K562 (cell line): ENCODE measurements at regions not wholly inside any gene's neighbourhood (a gene's known extent, or its start where the extent isn't known, plus 50 kb on each side); places are given as distances from the start of the nearest gene placed in this dataset.

Experiments used
- ATAC-seq: fragments of 200-7000 bp; cut with Tn5 transposase; 3 replicates; pipeline ENCODE4 v1.9.1; 2020; ENCODE audit warnings: moderate library complexity
- BruUV-seq: library from RNA; stranded (reverse); fragments of 400-500 nt; replicated peaks from 2 replicates; lab custom pipeline; 2021; lab: Mats Ljungman, UMichigan
- CTCF ChIA-PET: fragments of 300-600 bp; formaldehyde crosslinking; extraction: SDS; loops from one replicate; lab custom pipeline; 2021; ENCODE audit warnings: low intra/inter-chr PET ratio; lab: Yijun Ruan, JAX
- POLR2A ChIA-PET: fragments of 300-600, 350-650 bp; sonication (Branson Sonifier 250); formaldehyde crosslinking; extraction: SDS; loops from one replicate; lab custom pipeline; 2021; ENCODE audit warnings: antibody characterized with exemption, inconsistent platforms; lab: Yijun Ruan, JAX
- DNase-seq, 4 experiments: peaks; one replicate each; pipeline versions ENCODE4 v3.0.0 to v3.0.0-alpha.2; 2011 to 2018; ENCODE audit warnings: low spot score in 3 of 4, mixed read lengths in 3 of 4; ENCODE audit errors: extremely low read depth in 1 of 4
- FAIRE-seq: peaks from 2 replicates; lab custom pipeline; 2011; peaks lifted over from hg19 to GRCh38; lab: Jason Lieb, UNC
- H2AFZ ChIP-seq: 2 replicates; pipeline ENCODE4 v1.6.0; 2011; ENCODE audit warnings: low read depth, low read length, control low read depth, inconsistent platforms
- H3K27ac ChIP-seq: fragments of 200-600 bp; 3 replicates; pipeline ENCODE4 v1.8.0; 2011; ENCODE audit warnings: low read depth, mild to moderate bottlenecking, control low read depth, inconsistent platforms, low read length, moderate library complexity, mixed read lengths; ENCODE audit errors: extremely low read depth
- H3K27me3 ChIP-seq, 2 experiments: fragments of 300-600 bp in 1 of 2; 2 replicates in 1 of 2; 3 replicates in 1 of 2; pipeline versions ENCODE4 v1.6.0 to v1.8.0; 2011; ENCODE audit warnings: inconsistent platforms in 2 of 2, low read length in 2 of 2, mild to moderate bottlenecking in 1 of 2, mixed read lengths in 1 of 2, moderate library complexity in 1 of 2; ENCODE audit not compliant: control insufficient read depth in 2 of 2, insufficient read depth in 2 of 2
- H3K36me3 ChIP-seq: fragments of 300-600 bp; 3 replicates; pipeline ENCODE4 v1.8.0; 2011; ENCODE audit warnings: mild to moderate bottlenecking, low read length, inconsistent platforms; ENCODE audit not compliant: control insufficient read depth, insufficient read depth
- H3K4me1 ChIP-seq, 2 experiments: fragments of 200-600 bp in 1 of 2; replicated peaks in 1 of 2; 2 replicates in 1 of 2; 3 replicates in 1 of 2; pipeline versions ENCODE4 v1.5.1 to v1.8.0; 2011; ENCODE audit warnings: inconsistent platforms in 2 of 2, low read length in 2 of 2, mild to moderate bottlenecking in 1 of 2, mixed read lengths in 1 of 2, moderate library complexity in 1 of 2; ENCODE audit not compliant: control insufficient read depth in 2 of 2, insufficient read depth in 2 of 2
- H3K4me2 ChIP-seq: 2 replicates; pipeline ENCODE4 v1.6.1; 2011; ENCODE audit warnings: low read length, control low read depth, inconsistent platforms, mixed read lengths; ENCODE audit not compliant: insufficient read depth
- H3K4me3 ChIP-seq: fragments of 200-600 bp; sonication (generic), shearing (Covaris generic); 2 replicates; pipeline ENCODE4 v1.5.1; 2016; ENCODE audit warnings: control low read depth, inconsistent platforms
- H3K79me2 ChIP-seq: fragments of 200-600 bp; 3 replicates; pipeline ENCODE4 v1.8.0; 2011; ENCODE audit warnings: low read length, inconsistent platforms; ENCODE audit not compliant: control insufficient read depth, insufficient read depth
- H3K9ac ChIP-seq, 2 experiments: 2 replicates each; pipeline versions ENCODE4 v1.6.0 to v1.6.1; 2011; ENCODE audit warnings: low read depth in 2 of 2, low read length in 2 of 2, control low read depth in 1 of 2, inconsistent platforms in 1 of 2, mild to moderate bottlenecking in 1 of 2, mixed read lengths in 1 of 2; ENCODE audit not compliant: insufficient read depth in 1 of 2
- H3K9me1 ChIP-seq: one replicate; pipeline ENCODE4 v1.6.0; 2011; ENCODE audit warnings: inconsistent platforms, mild to moderate bottlenecking, low read length, moderate library complexity; ENCODE audit not compliant: control insufficient read depth, insufficient read depth
- H3K9me3 ChIP-seq: replicated peaks from 2 replicates; pipeline ENCODE4 v1.5.1; 2011; ENCODE audit warnings: low read depth, low read length, inconsistent platforms; ENCODE audit not compliant: control insufficient read depth, insufficient read depth
- H4K20me1 ChIP-seq: replicated peaks from 2 replicates; pipeline ENCODE4 v1.6.1; 2011; ENCODE audit warnings: low read length, inconsistent platforms, mixed read lengths; ENCODE audit not compliant: control insufficient read depth, insufficient read depth
- FUS ChIP-seq: fragments of 200-400 bp; formaldehyde crosslinking; optimal IDR thresholded peaks from 2 replicates; pipeline ENCODE3; 2017; ENCODE audit warnings: low read depth, low read length
- PRPF4 ChIP-seq: fragments of 200-400 bp; formaldehyde crosslinking; IDR thresholded peaks from one replicate; pipeline ENCODE4 v1.6.1; 2017; ENCODE audit warnings: low read length, low read depth, mild to moderate bottlenecking; ENCODE audit not compliant: insufficient read depth, poor library complexity, severe bottlenecking
- RBM17 ChIP-seq: fragments of 200-400 bp; formaldehyde crosslinking; IDR thresholded peaks from 2 replicates; pipeline ENCODE4 v1.6.1; 2017; ENCODE audit warnings: low read depth, mild to moderate bottlenecking, low read length, borderline replicate concordance
- SMAD4 ChIP-seq: fragments of 250-450 bp; sonication (Bioruptor Pico); conservative IDR thresholded peaks from 2 replicates; pipeline ENCODE4 v1.8.0; 2021; ENCODE audit warnings: inconsistent platforms, mild to moderate bottlenecking, moderate library complexity
- SRSF3 ChIP-seq: fragments of 200-400 bp; formaldehyde crosslinking; IDR thresholded peaks from 2 replicates; pipeline ENCODE4 v1.6.1; 2016; ENCODE audit warnings: mild to moderate bottlenecking, low read length, moderate library complexity; ENCODE audit not compliant: insufficient read depth
- ZNF212 ChIP-seq: fragments of 450-650 bp; formaldehyde crosslinking; IDR thresholded peaks from 2 replicates; pipeline ENCODE4 v1.4.0; 2020; ENCODE audit warnings: mild to moderate bottlenecking
- ZNF274 ChIP-seq: IDR thresholded peaks from 2 replicates; pipeline ENCODE4 v1.6.1; 2011; ENCODE audit warnings: low read depth, mild to moderate bottlenecking, low read length, moderate library complexity, borderline replicate concordance
- ZNF408 ChIP-seq: fragments of 250-450 bp; sonication (Bioruptor Pico); IDR thresholded peaks from 2 replicates; pipeline ENCODE4 v1.4.0; 2020; ENCODE audit warnings: low read depth, mild to moderate bottlenecking, moderate library complexity
- ZNF76 ChIP-seq: fragments of 250-450 bp; sonication (Bioruptor Pico); IDR thresholded peaks from 2 replicates; pipeline ENCODE4 v1.4.0; 2020; ENCODE audit warnings: mild to moderate bottlenecking, moderate library complexity, borderline replicate concordance
- WGBS: fragments of 100-300 bp; shearing (Covaris generic); methylation state at CpG from one replicate; pipeline ENCODE4 v1.1.6; 2016; ENCODE audit warnings: low coverage, mixed read lengths; ENCODE audit not compliant: insufficient coverage; ENCODE audit errors: missing lambda C conversion rate; 5-methylcytosine and 5-hydroxymethylcytosine counted together
- in situ Hi-C: fragments of 300-500 bp; cut with MboI; formaldehyde crosslinking; loops from 4 replicates; pipeline ENCODE4 v1.15.0; 2018; ENCODE audit warnings: inconsistent platforms, mixed read lengths
- intact Hi-C: fragments of 100-400 bp; cut with micrococcal nuclease; formaldehyde crosslinking; loops from 2 replicates; pipeline ENCODE4 v1.14.2; 2022
- TF ChIP-seq, protein P1 (sequence below): sonication (generic); formaldehyde crosslinking; IDR thresholded peaks from 2 replicates; pipeline ENCODE4 v1.8.1; 2023; ENCODE audit warnings: mild to moderate bottlenecking, missing genetic modification reagents
- TF ChIP-seq, protein P2 (sequence below): sonication (generic); formaldehyde crosslinking; IDR thresholded peaks from 2 replicates; pipeline ENCODE4 v1.8.0; 2023; ENCODE audit warnings: missing genetic modification reagents, mild to moderate bottlenecking, borderline replicate concordance

DNA sequence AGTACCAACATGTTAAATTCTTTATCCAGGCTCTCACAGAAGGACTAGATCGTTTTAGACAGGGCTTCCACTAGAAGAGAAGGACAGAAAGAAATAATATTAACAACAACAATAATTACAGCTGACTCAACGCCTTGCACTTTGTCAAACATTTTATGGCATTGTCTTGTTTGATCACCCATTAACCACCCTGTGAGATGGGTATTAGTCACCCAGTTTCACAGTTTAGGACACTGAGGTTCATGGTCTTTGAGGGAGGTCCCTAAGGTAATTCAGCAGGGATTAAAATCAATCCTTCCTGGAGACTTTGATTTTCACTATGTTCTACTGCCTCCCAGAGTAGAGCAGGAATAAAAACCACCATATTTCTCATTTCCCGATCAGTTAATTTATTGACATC lies 51.4 kb upstream of the BNC2 start:
- H3K36me3 ChIP-seq: no peaks in the 10 kb centered on the region
- H3K9me1 ChIP-seq: no peaks in the 10 kb centered on the region
- no peaks in the 10 kb centered on the region for H3K9me3 ChIP-seq
- no TSS peak for BruUV-seq
- no peaks in the 10 kb centered on the region for H3K27me3 ChIP-seq
- H4K20me1 ChIP-seq: no peaks in the 10 kb centered on the region
- no peak overlapping the region for H2AFZ ChIP-seq
- no peaks in the 10 kb centered on the region for H3K4me1 ChIP-seq
- POLR2A ChIA-PET: no interaction called here
- no peak overlapping the region for H3K4me2 ChIP-seq
- 0% methylated on average over 3 of the region's 3 CpGs for WGBS
- no peaks in the 10 kb centered on the region for H3K79me2 ChIP-seq
- no peak overlapping the region for H3K27ac ChIP-seq
- no peak overlapping the region for H3K4me3 ChIP-seq
- ATAC-seq (no peak), DNase-seq (no peak), FAIRE-seq (no peak)
- TF ChIP-seq, protein P1, sequence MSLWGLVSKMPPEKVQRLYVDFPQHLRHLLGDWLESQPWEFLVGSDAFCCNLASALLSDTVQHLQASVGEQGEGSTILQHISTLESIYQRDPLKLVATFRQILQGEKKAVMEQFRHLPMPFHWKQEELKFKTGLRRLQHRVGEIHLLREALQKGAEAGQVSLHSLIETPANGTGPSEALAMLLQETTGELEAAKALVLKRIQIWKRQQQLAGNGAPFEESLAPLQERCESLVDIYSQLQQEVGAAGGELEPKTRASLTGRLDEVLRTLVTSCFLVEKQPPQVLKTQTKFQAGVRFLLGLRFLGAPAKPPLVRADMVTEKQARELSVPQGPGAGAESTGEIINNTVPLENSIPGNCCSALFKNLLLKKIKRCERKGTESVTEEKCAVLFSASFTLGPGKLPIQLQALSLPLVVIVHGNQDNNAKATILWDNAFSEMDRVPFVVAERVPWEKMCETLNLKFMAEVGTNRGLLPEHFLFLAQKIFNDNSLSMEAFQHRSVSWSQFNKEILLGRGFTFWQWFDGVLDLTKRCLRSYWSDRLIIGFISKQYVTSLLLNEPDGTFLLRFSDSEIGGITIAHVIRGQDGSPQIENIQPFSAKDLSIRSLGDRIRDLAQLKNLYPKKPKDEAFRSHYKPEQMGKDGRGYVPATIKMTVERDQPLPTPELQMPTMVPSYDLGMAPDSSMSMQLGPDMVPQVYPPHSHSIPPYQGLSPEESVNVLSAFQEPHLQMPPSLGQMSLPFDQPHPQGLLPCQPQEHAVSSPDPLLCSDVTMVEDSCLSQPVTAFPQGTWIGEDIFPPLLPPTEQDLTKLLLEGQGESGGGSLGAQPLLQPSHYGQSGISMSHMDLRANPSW (CRISPR knock-in tag): no peak
- TF ChIP-seq ZNF76 (CRISPR knock-in tag) (no peak), PRPF4 (no peak), RBM17 (no peak), FUS (no peak), ZNF408 (CRISPR knock-in tag) (no peak), ZNF274 (no peak), SMAD4 (CRISPR knock-in tag) (no peak), ZNF212 (CRISPR knock-in tag) (no peak), SRSF3 (no peak)
- TF ChIP-seq, protein P2, sequence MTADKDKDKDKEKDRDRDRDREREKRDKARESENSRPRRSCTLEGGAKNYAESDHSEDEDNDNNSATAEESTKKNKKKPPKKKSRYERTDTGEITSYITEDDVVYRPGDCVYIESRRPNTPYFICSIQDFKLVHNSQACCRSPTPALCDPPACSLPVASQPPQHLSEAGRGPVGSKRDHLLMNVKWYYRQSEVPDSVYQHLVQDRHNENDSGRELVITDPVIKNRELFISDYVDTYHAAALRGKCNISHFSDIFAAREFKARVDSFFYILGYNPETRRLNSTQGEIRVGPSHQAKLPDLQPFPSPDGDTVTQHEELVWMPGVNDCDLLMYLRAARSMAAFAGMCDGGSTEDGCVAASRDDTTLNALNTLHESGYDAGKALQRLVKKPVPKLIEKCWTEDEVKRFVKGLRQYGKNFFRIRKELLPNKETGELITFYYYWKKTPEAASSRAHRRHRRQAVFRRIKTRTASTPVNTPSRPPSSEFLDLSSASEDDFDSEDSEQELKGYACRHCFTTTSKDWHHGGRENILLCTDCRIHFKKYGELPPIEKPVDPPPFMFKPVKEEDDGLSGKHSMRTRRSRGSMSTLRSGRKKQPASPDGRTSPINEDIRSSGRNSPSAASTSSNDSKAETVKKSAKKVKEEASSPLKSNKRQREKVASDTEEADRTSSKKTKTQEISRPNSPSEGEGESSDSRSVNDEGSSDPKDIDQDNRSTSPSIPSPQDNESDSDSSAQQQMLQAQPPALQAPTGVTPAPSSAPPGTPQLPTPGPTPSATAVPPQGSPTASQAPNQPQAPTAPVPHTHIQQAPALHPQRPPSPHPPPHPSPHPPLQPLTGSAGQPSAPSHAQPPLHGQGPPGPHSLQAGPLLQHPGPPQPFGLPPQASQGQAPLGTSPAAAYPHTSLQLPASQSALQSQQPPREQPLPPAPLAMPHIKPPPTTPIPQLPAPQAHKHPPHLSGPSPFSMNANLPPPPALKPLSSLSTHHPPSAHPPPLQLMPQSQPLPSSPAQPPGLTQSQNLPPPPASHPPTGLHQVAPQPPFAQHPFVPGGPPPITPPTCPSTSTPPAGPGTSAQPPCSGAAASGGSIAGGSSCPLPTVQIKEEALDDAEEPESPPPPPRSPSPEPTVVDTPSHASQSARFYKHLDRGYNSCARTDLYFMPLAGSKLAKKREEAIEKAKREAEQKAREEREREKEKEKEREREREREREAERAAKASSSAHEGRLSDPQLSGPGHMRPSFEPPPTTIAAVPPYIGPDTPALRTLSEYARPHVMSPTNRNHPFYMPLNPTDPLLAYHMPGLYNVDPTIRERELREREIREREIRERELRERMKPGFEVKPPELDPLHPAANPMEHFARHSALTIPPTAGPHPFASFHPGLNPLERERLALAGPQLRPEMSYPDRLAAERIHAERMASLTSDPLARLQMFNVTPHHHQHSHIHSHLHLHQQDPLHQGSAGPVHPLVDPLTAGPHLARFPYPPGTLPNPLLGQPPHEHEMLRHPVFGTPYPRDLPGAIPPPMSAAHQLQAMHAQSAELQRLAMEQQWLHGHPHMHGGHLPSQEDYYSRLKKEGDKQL (CRISPR knock-in tag): no peak
- no peak overlapping the region for H3K9ac ChIP-seq
- in situ Hi-C loops (no loop called here), intact Hi-C loops (no loop called here)
- CTCF ChIA-PET: no interaction called here
